D721Med (cell line): ENCODE measurements at regions not wholly inside any gene's neighbourhood (a gene's known extent, or its start where the extent isn't known, plus 50 kb on each side); places are given as distances from the start of the nearest gene placed in this dataset.
A peak's percentile ranks its signal among the peaks of the same experiment; 100 is the strongest.

ENCODE experiments used
- DNase-seq: peaks from one replicate; pipeline ENCODE4 v3.0.0; 2011; ENCODE audit warnings: low spot score; ENCODE audit not compliant: insufficient read length
- FAIRE-seq: peaks from 2 replicates; lab custom pipeline; 2011; peaks lifted over from hg19 to GRCh38; lab: Jason Lieb, UNC
- CTCF ChIP-seq: IDR thresholded peaks from 2 replicates; pipeline ENCODE4 v1.5.1; 2012; ENCODE audit warnings: mild to moderate bottlenecking, control low read depth; ENCODE audit not compliant: insufficient read depth; ENCODE audit errors: missing control alignments

- FAIRE-seq (no peak), DNase-seq (no peak)
- no peak for TF ChIP-seq CTCF
Observed at GRCh38 chr16:85390511-85391174, 222.5 kb upstream of the GSE1 start.

- TF ChIP-seq CTCF, result no peak
- FAIRE-seq, result no peak
- DNase-seq, result no peak
Observed at GRCh38 chr16:85391175-85391707, 221.9 kb upstream of the GSE1 start.

DNA sequence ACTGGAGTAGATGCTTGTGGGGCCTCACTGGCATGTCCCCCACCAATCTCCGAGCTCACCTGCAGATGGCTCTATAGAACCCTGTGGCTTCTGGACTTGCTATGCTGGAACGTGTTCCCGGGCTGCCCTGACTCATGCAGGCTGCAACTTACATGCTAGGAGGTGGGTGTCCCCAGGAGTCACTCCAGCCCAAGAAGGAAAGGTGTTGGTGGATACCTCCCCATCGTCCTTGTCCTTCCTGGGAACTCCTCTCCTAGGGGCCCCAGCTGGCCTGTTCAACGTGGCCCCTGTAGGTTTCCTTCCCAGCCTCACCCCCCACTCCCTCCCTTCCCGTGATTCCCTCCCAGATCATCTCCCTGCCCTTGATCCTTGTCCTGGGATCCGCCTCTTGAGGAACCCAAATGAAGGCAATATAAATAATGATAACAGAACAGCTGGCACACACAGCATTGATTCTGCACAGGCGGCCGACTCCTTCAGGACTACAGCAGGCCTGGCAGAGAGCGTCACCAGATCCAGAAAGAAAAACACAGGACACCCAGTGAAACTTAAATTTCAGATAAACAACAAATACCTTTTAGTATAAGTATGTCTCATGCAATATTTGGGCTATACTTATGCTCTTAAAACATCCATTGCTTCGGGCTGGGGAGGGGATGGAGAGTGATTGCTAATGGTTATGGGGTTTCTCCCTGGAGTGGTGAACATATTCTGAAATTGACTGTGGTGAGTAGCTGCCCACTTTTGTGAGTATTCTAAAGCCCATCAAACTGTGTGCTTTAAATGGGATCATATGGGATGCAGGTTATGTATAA, 221.1 kb upstream of the GSE1 start:
- TF ChIP-seq CTCF, result no peak
- FAIRE-seq (no peak), DNase-seq (no peak)

DNA sequence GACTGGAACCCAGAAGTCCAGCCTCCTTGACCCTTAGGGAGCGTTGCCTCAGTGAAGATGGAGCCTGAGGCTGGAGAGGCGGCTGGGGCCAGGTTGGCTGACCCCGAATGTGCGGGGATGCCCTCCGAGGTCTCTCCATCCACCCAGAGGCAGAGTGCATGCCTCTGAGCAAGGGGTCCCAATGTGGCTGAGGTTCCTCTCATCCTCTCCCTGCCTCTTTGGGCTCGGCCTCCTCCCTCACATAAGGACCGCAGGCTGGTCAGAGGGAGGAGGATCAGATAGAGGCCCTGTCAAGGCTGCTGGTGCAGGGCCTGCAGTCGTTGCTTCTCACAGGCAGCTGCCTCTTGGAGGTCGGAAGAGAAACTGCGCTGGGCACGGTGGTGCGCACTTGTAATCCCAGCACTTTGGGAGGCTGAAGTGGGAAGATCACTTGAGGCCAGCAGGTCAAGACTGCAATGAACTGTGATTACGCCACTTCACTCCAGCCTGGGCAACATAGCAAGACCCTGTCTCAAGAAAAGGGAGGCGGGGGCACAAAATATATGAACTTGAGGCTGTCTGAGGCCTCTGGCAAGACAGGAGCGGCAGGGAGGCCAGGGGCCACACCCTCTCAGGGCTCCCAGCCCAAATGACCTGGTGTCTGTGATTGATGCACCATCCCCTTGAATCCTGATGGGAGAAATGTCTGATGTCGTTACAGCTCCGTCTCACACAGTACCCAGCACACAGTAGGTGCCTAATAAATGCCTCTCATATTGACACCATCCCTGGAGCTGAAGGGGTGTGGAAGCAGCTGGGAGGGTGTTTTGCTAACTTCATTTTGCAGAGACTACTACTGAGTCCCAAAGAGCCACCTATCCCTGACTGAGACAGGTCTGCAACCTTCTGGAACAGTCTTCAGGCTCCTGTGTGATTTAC, 220.1 kb upstream of the GSE1 start:
- DNase-seq (no peak), FAIRE-seq (no peak)
- no peak for TF ChIP-seq CTCF

DNA sequence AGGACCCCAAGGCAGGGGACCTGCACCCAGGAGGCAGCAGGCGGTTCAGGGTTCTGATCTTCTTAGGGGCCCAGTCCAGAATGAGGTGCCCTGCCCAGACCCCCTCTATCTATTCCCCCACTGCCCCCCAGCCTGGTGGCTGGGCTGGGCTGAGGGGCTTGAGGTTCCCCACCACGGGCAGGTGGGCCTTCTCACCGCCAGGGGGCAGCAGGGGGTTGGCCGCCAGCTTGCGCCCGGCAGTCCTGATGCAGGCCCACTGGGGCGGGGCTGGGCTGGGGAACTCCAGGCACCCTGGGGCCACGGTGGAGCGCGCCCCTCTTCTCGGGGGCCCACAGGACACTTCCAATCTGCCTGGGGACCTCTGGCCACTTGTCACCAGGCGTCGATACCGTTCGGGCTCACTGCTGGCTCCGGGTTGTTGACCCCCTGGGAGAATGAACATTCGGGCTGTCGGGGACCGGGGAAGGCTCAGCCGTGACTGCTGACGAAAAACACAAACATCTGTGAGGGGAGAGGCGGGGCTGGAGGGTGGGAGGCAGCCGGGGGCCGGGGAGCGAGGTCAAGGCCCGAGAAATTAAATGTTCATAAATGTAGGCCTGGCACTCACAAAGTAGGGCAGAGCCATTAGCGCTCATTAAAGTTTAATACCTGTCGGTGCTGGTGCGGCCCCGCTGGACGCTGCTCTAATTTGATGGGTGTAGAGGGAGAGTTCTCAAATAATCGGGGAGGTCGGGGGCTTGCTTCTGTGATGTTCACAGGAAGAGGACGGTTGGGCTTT, 219.3 kb upstream of the GSE1 start:
- DNase-seq (peak; percentile 77), FAIRE-seq (no peak)
- TF ChIP-seq CTCF, result peak; percentile 76

- DNase-seq (no peak), FAIRE-seq (no peak)
- TF ChIP-seq CTCF, result no peak
Observed at GRCh38 chr16:85394456-85395206, 218.5 kb upstream of the GSE1 start.
